ENCODE measurements at regions not wholly inside any gene's neighbourhood (a gene's known extent, or its start where the extent isn't known, plus 50 kb on each side); places are given as distances from the start of the nearest gene placed in this dataset.

GRCh38 chr6:137269803-137270202, 50.6 kb upstream of the IFNGR1 start (continued):
- TF ChIP-seq SIN3A (IDR thresholded peaks at IDR 0.05; ENCODE audit: low read depth) (no peak), MAX (IDR thresholded peaks at IDR 0.05) (no peak), JUND (IDR thresholded peaks at IDR 0.05) (no peak), EZH2phosphoT487 (IDR thresholded peaks at IDR 0.05; ENCODE audit: borderline replicate concordance) (no peak), CBX3 (IDR thresholded peaks at IDR 0.05; ENCODE audit: low read depth) (no peak), FOSL1 (IDR thresholded peaks at IDR 0.05; ENCODE audit: low read depth) (no peak)

DNA sequence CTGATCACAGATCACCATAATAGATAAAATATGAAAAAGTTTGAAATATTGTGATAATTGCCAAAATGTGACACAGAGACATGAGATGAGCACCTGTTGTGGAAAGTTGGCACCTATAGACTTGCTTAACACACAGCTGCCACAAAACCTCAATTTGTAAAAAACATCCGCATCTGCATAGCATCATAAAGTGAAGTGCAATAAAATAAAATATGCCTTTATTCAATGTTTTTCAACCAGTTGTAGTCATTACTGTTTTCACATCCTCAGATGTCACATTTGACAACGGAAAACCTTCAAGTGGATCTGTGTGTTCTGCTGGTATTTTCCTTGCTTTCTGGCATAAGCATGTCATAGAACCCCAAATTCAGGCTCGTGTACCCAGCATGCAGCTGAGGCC, 50.2 kb upstream of the IFNGR1 start:
- ChIA-PET RAD21 (ENCODE audit: low non-redundant PET in 1 of 2, low total read pairs in 2 of 2, uncharacterized antibody in 2 of 2, unreplicated experiment in 2 of 2) (no interaction called here), CTCF (interaction anchor here (1.9 kb wide), 1 partner anchor 175 kb away, joined by 7 read pairs; no protein-coding TSS in a partner anchor), POLR2A (no interaction called here)
- Histone ChIP-seq H2AFZ (ENCODE audit: low read depth, low read length, poor library complexity, severe bottlenecking) (no peak overlapping the region), H3K9ac (ENCODE audit: low read length) (no peak overlapping the region), H3K4me3 (replicated peaks in 1 of 2; ENCODE audit: low read depth in 1 of 2, low read length in 2 of 2) (no peak overlapping the region), H3K27ac (ENCODE audit: low read depth, low read length) (no peak overlapping the region), H3K4me1 (ENCODE audit: control insufficient read depth in 1 of 2, insufficient read depth in 2 of 2, low read length in 2 of 2) (no peaks in the 10 kb centered on the region), H3K79me2 (ENCODE audit: insufficient read depth, low read length) (no peaks in the 10 kb centered on the region), H3K9me3 (ENCODE audit: control insufficient read depth in 1 of 2, insufficient read depth in 1 of 2, low read depth in 1 of 2, low read length in 2 of 2) (no peaks in the 10 kb centered on the region), H4K20me1 (ENCODE audit: insufficient read depth) (no peaks in the 10 kb centered on the region), H3K4me2 (ENCODE audit: low read length) (no peak overlapping the region), H3K9me2 (ENCODE audit: insufficient read depth) (no peaks in the 10 kb centered on the region), H3K27me3 (ENCODE audit: insufficient read depth, low read length) (no peaks in the 10 kb centered on the region), H3K36me3 (ENCODE audit: control insufficient read depth in 1 of 2, insufficient read depth in 2 of 2, low read length in 2 of 2) (no peaks in the 10 kb centered on the region)
- ATAC-seq: no peak
- no peak for TF ChIP-seq POLR2AphosphoS5 (IDR thresholded peaks at IDR 0.05; ENCODE audit: low read depth, low read length)
- intact Hi-C loops (cut with micrococcal nuclease): no loop called here
- BruUV-seq (replicated peaks): no TSS peak
- DNase-seq (ENCODE audit: low read depth, low spot score): no peak
